ENCODE measurements at regions not wholly inside any gene's neighbourhood (a gene's known extent, or its start where the extent isn't known, plus 50 kb on each side); places are given as distances from the start of the nearest gene placed in this dataset.
"Not testable (repeated sequence)": the region's sequence is repeated elsewhere in the genome, so short reads cannot be mapped to it uniquely, and the experiment has no call there.

DNA sequence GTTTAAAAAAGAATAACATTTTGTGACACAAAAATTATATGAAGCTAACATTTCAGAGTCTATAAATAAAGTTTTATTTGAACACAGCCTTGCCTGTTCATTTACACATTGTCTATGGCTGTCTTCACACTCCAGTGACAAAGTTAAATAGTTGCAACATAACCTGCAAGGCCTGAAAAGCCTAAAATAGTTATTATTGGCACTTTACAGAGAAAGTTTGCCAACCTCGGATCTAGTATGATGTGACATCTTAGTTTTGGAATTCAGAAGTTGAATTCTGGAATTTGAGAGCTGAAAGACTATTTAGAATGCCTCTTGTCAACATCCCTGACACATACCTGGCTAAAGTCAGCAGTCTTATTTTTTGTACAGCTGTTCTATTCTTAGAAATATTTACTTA, 68.3 kb downstream of the DYRK2 start:
- Histone ChIP-seq H3K4me3 (no peak overlapping the region), H3K4me2 (no peak overlapping the region), H3K4me1 (peaks cover 24% of the 10 kb centered on the region), H3K9me3 (no peaks in the 10 kb centered on the region), H3K27ac (no peak overlapping the region)
- no peak for TF ChIP-seq ZNF302 (CRISPR knock-in tag; IDR thresholded peaks at IDR 0.05)
- no peak for TF ChIP-seq HDAC2 (IDR thresholded peaks at IDR 0.05)
- no peak for TF ChIP-seq BHLHE40 (IDR thresholded peaks at IDR 0.05; ENCODE audit: low read depth, low read length)
- no peak for TF ChIP-seq RARB (CRISPR knock-in tag; IDR thresholded peaks at IDR 0.05)
- 0 out of 4 replicates have a peak, but pooled peaks of 1 of the 2 experiments have one; percentile 12 for TF ChIP-seq CEBPB (IDR thresholded peaks at IDR 0.05)
- no peak for TF ChIP-seq PHF8 (IDR thresholded peaks at IDR 0.05; ENCODE audit: borderline replicate concordance, low read depth)
- TF ChIP-seq FOSB (CRISPR knock-in tag; IDR thresholded peaks at IDR 0.05): no peak
- FAIRE-seq (no peak), ATAC-seq (no peak), DNase-seq (ENCODE audit: low read depth in 1 of 2, low spot score in 1 of 2) (no peak)
- WGBS (ENCODE audit: missing lambda C conversion rate): 21% methylated on average over 1 of the region's 1 CpG
- POLR2A ChIA-PET: no interaction called here
- CTCF ChIA-PET: interaction anchor here (1.1 kb wide), 1 partner anchor 226 kb away, joined by 3 read pairs; no protein-coding TSS in a partner anchor

DNA sequence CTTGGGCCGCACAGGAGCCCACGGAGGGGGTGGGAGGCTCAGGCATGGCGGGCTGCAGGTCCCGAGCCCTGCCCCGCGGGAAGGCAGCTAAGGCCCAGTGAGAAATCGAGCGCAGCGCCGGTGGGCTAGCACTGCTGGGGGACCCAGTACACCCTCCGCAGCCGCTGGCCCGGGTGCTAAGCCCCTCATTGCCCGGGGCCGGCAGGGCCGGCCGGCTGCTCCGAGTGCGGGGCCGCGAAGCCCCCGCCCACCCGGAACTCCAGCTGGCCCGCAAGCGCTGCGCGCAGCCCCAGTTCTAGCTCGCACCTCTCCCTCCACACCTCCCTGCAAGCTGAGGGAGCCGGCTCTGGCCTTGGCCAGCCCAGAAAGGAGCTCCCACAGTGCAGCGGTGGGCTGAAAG, 70.8 kb downstream of the DYRK2 start:
- 100% methylated on average over 1 of the region's 30 CpGs for WGBS (ENCODE audit: missing lambda C conversion rate)
- H3K4me2 ChIP-seq; H3K4me3 ChIP-seq; H3K9me3 ChIP-seq; DNase-seq (ENCODE audit: low read depth in 1 of 2, low spot score in 1 of 2); ATAC-seq; FAIRE-seq; CTCF ChIA-PET; POLR2A ChIA-PET; H3K27ac ChIP-seq: not testable (repeated sequence)
- peaks cover 22% of the 10 kb centered on the region for H3K4me1 ChIP-seq

- Histone ChIP-seq H3K4me1 (peaks cover 13% of the 10 kb centered on the region), H3K4me3 (no peak overlapping the region), H3K27ac (no peak overlapping the region), H3K9me3 (no peaks in the 10 kb centered on the region), H3K4me2 (peak overlapping the region; percentile 24; the same call in 2 of the 3 replicates)
- peak in 1 of 2 experiments; percentile 53 for DNase-seq (ENCODE audit: low read depth in 1 of 2, low spot score in 1 of 2)
- WGBS (ENCODE audit: missing lambda C conversion rate): 36% methylated on average over 3 of the region's 3 CpGs
- CTCF ChIA-PET: interaction anchor here (0.6 to 1.2 kb wide), 3 partner anchors 12 to 72 kb away, joined by 3 to 4 read pairs (median 3); partner anchors contain the start of gene DYRK2
- peak; percentile 92 for TF ChIP-seq HOXB5 (CRISPR knock-in tag; IDR thresholded peaks at IDR 0.05)
- no peak for TF ChIP-seq GATA3 (IDR thresholded peaks at IDR 0.05; ENCODE audit: borderline replicate concordance)
- POLR2A ChIA-PET: no interaction called here
- FAIRE-seq: no peak
- peak in 1 of 2 experiments; percentile 74; a peak in 3 of 6 replicates for ATAC-seq
Observed at GRCh38 chr12:67720351-67720856, 71.9 kb downstream of the DYRK2 start.

DNA sequence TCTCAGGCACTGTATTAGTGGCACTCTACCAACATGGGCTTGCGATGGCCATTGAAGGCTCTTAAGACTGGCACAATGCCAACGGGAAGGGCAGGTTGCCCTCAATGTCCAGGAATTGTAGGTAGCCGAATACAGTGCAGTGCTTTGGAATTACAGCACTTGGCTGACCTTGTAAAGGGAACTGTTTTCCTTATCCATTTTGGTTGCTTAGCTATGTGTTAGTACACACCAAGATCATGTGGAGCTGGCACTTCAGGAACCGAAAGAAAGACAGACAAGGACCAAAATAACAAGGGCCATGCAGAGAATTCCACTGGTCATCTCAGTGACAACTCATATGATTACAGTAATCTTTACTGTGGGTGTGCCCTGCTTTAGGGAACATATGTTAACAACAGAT, 72.7 kb downstream of the DYRK2 start:
- Histone ChIP-seq H3K4me1 (peaks cover 13% of the 10 kb centered on the region), H3K4me2 (no peak overlapping the region), H3K27ac (no peak overlapping the region), H3K9me3 (no peaks in the 10 kb centered on the region), H3K4me3 (no peak overlapping the region)
- ChIA-PET CTCF (interaction anchor here (0.7 to 1.2 kb wide), 2 partner anchors 11 to 73 kb away, joined by 3 to 4 read pairs; partner anchors contain the start of gene DYRK2), POLR2A (no interaction called here)
- 60% methylated on average over 4 of the region's 4 CpGs for WGBS (ENCODE audit: missing lambda C conversion rate)
- TF ChIP-seq, protein P1, sequence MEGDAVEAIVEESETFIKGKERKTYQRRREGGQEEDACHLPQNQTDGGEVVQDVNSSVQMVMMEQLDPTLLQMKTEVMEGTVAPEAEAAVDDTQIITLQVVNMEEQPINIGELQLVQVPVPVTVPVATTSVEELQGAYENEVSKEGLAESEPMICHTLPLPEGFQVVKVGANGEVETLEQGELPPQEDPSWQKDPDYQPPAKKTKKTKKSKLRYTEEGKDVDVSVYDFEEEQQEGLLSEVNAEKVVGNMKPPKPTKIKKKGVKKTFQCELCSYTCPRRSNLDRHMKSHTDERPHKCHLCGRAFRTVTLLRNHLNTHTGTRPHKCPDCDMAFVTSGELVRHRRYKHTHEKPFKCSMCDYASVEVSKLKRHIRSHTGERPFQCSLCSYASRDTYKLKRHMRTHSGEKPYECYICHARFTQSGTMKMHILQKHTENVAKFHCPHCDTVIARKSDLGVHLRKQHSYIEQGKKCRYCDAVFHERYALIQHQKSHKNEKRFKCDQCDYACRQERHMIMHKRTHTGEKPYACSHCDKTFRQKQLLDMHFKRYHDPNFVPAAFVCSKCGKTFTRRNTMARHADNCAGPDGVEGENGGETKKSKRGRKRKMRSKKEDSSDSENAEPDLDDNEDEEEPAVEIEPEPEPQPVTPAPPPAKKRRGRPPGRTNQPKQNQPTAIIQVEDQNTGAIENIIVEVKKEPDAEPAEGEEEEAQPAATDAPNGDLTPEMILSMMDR (IDR thresholded peaks at IDR 0.05): no peak
- no peak for TF ChIP-seq CHD4 (IDR thresholded peaks at IDR 0.05; ENCODE audit: borderline replicate concordance)
- no peak for TF ChIP-seq POLR2AphosphoS2 (conservative IDR thresholded peaks at IDR 0.05; ENCODE audit: low read length)
- TF ChIP-seq JUN (IDR thresholded peaks at IDR 0.05): no peak
- TF ChIP-seq ATOH8 (CRISPR knock-in tag; IDR thresholded peaks at IDR 0.05; ENCODE audit: low read depth): no peak
- no peak for DNase-seq (ENCODE audit: low read depth in 1 of 2, low spot score in 1 of 2)
- no peak for FAIRE-seq
- ATAC-seq: peak in 1 of 2 experiments; percentile 29; a peak in 2 of 6 replicates

DNA sequence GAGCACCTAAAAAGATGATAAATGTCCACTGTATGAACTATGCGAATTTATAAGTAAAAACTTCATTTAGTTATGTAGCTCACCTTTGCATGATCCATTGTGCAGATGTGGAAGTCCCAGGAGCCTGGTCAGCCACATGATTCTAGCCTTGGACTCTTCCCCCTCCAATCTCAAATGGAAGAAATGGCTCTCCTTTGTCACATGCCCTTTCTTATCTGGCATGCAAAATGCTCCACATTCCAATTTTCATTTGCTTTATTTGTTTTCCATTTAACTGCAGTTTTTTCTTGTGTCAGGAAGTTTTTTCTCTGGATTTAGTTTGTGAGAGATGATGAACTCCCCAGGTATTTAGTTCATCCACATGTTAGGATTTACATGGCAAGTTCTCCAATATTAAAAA, 73.8 kb downstream of the DYRK2 start:
- H3K27ac ChIP-seq: no peak overlapping the region
- POLR2A ChIA-PET: no interaction called here
- H3K4me2 ChIP-seq: no peak overlapping the region
- 59% methylated on average over 1 of the region's 1 CpG for WGBS (ENCODE audit: missing lambda C conversion rate)
- no peaks in the 10 kb centered on the region for H3K9me3 ChIP-seq
- H3K4me1 ChIP-seq: peaks cover 13% of the 10 kb centered on the region
- CTCF ChIA-PET: no interaction called here
- no peak for ATAC-seq
- FAIRE-seq: no peak
- H3K4me3 ChIP-seq: no peak overlapping the region
- DNase-seq (ENCODE audit: low read depth in 1 of 2, low spot score in 1 of 2): no peak
- TF ChIP-seq HEYL (CRISPR knock-in tag; IDR thresholded peaks at IDR 0.05): no peak
- no peak for TF ChIP-seq RFX5 (IDR thresholded peaks at IDR 0.05)
- no peak for TF ChIP-seq JUNB (IDR thresholded peaks at IDR 0.05)
- no peak for TF ChIP-seq CBX2 (IDR thresholded peaks at IDR 0.05; ENCODE audit: borderline replicate concordance, low read depth)
- TF ChIP-seq, protein P2, sequence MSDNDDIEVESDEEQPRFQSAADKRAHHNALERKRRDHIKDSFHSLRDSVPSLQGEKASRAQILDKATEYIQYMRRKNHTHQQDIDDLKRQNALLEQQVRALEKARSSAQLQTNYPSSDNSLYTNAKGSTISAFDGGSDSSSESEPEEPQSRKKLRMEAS (IDR thresholded peaks at IDR 0.05): no peak
- no peak for TF ChIP-seq MAFK (IDR thresholded peaks at IDR 0.05; ENCODE audit: partially characterized antibody)
- TF ChIP-seq FOSL2 (IDR thresholded peaks at IDR 0.05): no peak
- no peak for TF ChIP-seq FOSL2 (CRISPR knock-in tag; IDR thresholded peaks at IDR 0.05)
- TF ChIP-seq ELK1 (IDR thresholded peaks at IDR 0.05; ENCODE audit: low read depth, low read length): no peak
- TF ChIP-seq RCOR1 (IDR thresholded peaks at IDR 0.05; ENCODE audit: low read depth, low read length): no peak
- no peak for TF ChIP-seq POLR2A (IDR thresholded peaks at IDR 0.05; ENCODE audit: low read length)
- no peak for TF ChIP-seq FOSB (CRISPR knock-in tag; IDR thresholded peaks at IDR 0.05)
- no peak for TF ChIP-seq KDM5A (IDR thresholded peaks at IDR 0.05)

All from A549 (cell line).